ENCODE measurements at regions not wholly inside any gene's neighbourhood (a gene's known extent, or its start where the extent isn't known, plus 50 kb on each side); places are given as distances from the start of the nearest gene placed in this dataset.

GRCh38 chr5:68771732-68772131, 322.1 kb upstream of the SLC30A5 start:
- Histone ChIP-seq H3K27me3 (ENCODE audit: control insufficient read depth in 1 of 2, insufficient read depth in 2 of 2, low read length in 2 of 2) (peaks cover 0 to 1% of the 10 kb centered on the region in 2 experiments; a peak in 2 of 5 replicates), H3K9ac (ENCODE audit: insufficient read depth, low read depth, low read length) (no peak overlapping the region), H3K79me2 (ENCODE audit: insufficient read depth, low read length) (no peaks in the 10 kb centered on the region), H3K4me2 (ENCODE audit: low read depth, low read length) (no peak overlapping the region), H3K27ac (ENCODE audit: extremely low read length, insufficient read depth, low read length) (no peak overlapping the region), H3K4me3 (replicated peaks in 1 of 3; ENCODE audit: insufficient read depth in 1 of 3, low read depth in 2 of 3, low read length in 3 of 3) (no peak overlapping the region), H4K20me1 (ENCODE audit: insufficient read depth, low read length) (no peaks in the 10 kb centered on the region), H3K4me1 (ENCODE audit: insufficient read depth, low read length) (no peaks in the 10 kb centered on the region), H3K36me3 (replicated peaks in 1 of 2; ENCODE audit: control insufficient read depth in 1 of 2, insufficient read depth in 2 of 2, low read length in 2 of 2) (no peaks in the 10 kb centered on the region), H3K9me3 (ENCODE audit: low read length) (no peaks in the 10 kb centered on the region), H2AFZ (ENCODE audit: low read length) (no peak overlapping the region)
- DNase-seq (ENCODE audit: low spot score) (no peak), FAIRE-seq (no peak), ATAC-seq (no peak)
- no peak for TF ChIP-seq ZNF552 (CRISPR knock-in tag; IDR thresholded peaks at IDR 0.05; ENCODE audit: borderline replicate concordance)
- no peak for TF ChIP-seq ZMYM3 (CRISPR knock-in tag; IDR thresholded peaks at IDR 0.05)
- TF ChIP-seq ZNF704 (CRISPR knock-in tag; IDR thresholded peaks at IDR 0.05; ENCODE audit: borderline replicate concordance) = no peak
- TF ChIP-seq THAP7 (CRISPR knock-in tag; IDR thresholded peaks at IDR 0.05) = no peak
- no peak for TF ChIP-seq ZNF777 (CRISPR knock-in tag; IDR thresholded peaks at IDR 0.05)
- no peak for TF ChIP-seq PATZ1 (CRISPR knock-in tag; IDR thresholded peaks at IDR 0.05)
- TF ChIP-seq ATAD3A (CRISPR knock-in tag; IDR thresholded peaks at IDR 0.05) = no peak
- TF ChIP-seq TFE3 (CRISPR knock-in tag; IDR thresholded peaks at IDR 0.05) = no peak
- no peak for TF ChIP-seq THRA (CRISPR knock-in tag; IDR thresholded peaks at IDR 0.05; ENCODE audit: borderline replicate concordance)
- TF ChIP-seq PTBP1 (IDR thresholded peaks at IDR 0.05; ENCODE audit: low read depth, low read length, poor library complexity, severe bottlenecking) = no peak
- no peak for TF ChIP-seq ZNF263 (CRISPR knock-in tag; IDR thresholded peaks at IDR 0.05)
- no peak for TF ChIP-seq ZNF362 (CRISPR knock-in tag; IDR thresholded peaks at IDR 0.05; ENCODE audit: borderline replicate concordance)
- TF ChIP-seq ZNF160 (CRISPR knock-in tag; IDR thresholded peaks at IDR 0.05) = no peak
- CTCF ChIA-PET (ENCODE audit: low intra/inter-chr PET ratio, low total read pairs) = no interaction called here
- intact Hi-C loops (cut with micrococcal nuclease; ENCODE audit: unreplicated experiment) (no loop called here), in situ Hi-C loops (cut with HindIII; ENCODE audit: extremely low pct_ligation_motif_present, low pct_unique_long_range_greater_than_20kb) (no loop called here)
- BruUV-seq (replicated peaks) = no TSS peak
- POLR2A ChIA-PET = no interaction called here
- 8% methylated on average over 3 of the region's 3 CpGs for WGBS (ENCODE audit: low lambda C conversion rate)

Measured in HepG2 (cell line).